GM23338 (cell line): ENCODE measurements at regions not wholly inside any gene's neighbourhood (a gene's known extent, or its start where the extent isn't known, plus 50 kb on each side); places are given as distances from the start of the nearest gene placed in this dataset.

Source experiments
- ATAC-seq: fragments of 200-7000 bp; cut with Tn5 transposase; 3 replicates; pipeline ENCODE4 v1.9.1; 2020
- DNase-seq: peaks from one replicate; pipeline ENCODE4 v3.0.0-alpha.2; 2015; ENCODE audit warnings: low spot score
- H2AFZ ChIP-seq: fragments of 200-600 bp; sonication (generic); 2 replicates; pipeline ENCODE4 v1.8.0; 2016; ENCODE audit warnings: antibody characterized with exemption, mild to moderate bottlenecking, moderate library complexity
- H3F3A ChIP-seq: fragments of 200-600 bp; sonication (generic); replicated peaks from 2 replicates; pipeline ENCODE4 v1.8.0; 2017; ENCODE audit warnings: antibody characterized with exemption, mixed run types, low read depth
- H3K27ac ChIP-seq: fragments of 200-600 bp; sonication (generic); 2 replicates; pipeline ENCODE4 v1.6.1; 2016; ENCODE audit warnings: low read depth
- H3K27me3 ChIP-seq: fragments of 200-600 bp; sonication (generic); 2 replicates; pipeline ENCODE4 v1.8.0; 2016; ENCODE audit warnings: mild to moderate bottlenecking, mixed run types, moderate library complexity; ENCODE audit not compliant: insufficient read depth
- H3K36me3 ChIP-seq: fragments of 200-600 bp; sonication (generic); 2 replicates; pipeline ENCODE4 v1.8.0; 2016; ENCODE audit warnings: mild to moderate bottlenecking; ENCODE audit not compliant: insufficient read depth
- H3K4me1 ChIP-seq: fragments of 200-600 bp; sonication (generic); 2 replicates; pipeline ENCODE4 v1.8.0; 2016; ENCODE audit warnings: mild to moderate bottlenecking, moderate library complexity; ENCODE audit not compliant: insufficient read depth
- H3K4me2 ChIP-seq: fragments of 200-600 bp; sonication (generic); 2 replicates; pipeline ENCODE4 v1.7.1; 2017; ENCODE audit warnings: mixed run types
- H3K4me3 ChIP-seq: fragments of 200-600 bp; sonication (generic); 2 replicates; pipeline ENCODE4 v1.6.1; 2016; ENCODE audit warnings: mixed run types
- H3K79me2 ChIP-seq: fragments of 200-600 bp; sonication (generic); replicated peaks from 2 replicates; pipeline ENCODE4 v1.8.0; 2017; ENCODE audit warnings: mild to moderate bottlenecking; ENCODE audit not compliant: insufficient read depth
- H3K9me2 ChIP-seq: fragments of 200-600 bp; sonication (generic); 2 replicates; pipeline ENCODE4 v1.8.0; 2017; ENCODE audit not compliant: insufficient read depth
- H4K20me1 ChIP-seq: fragments of 200-600 bp; sonication (generic); replicated peaks from 2 replicates; pipeline ENCODE4 v1.8.0; 2017; ENCODE audit warnings: mild to moderate bottlenecking; ENCODE audit not compliant: insufficient read depth
- H3K27ac Mint-ChIP-seq: 2 replicates; pipeline ENCODE4 v1.8.0; 2020; ENCODE audit warnings: inconsistent platforms, mild to moderate bottlenecking, moderate library complexity, mixed read lengths
- H3K27me3 Mint-ChIP-seq: 3 replicates; pipeline ENCODE4 v1.8.0; 2022; ENCODE audit warnings: low read depth, mild to moderate bottlenecking, moderate library complexity, mixed read lengths, inconsistent platforms; ENCODE audit not compliant: insufficient read depth, poor library complexity
- H3K36me3 Mint-ChIP-seq: 3 replicates; pipeline ENCODE4 v1.8.0; 2021; ENCODE audit warnings: low read depth, mild to moderate bottlenecking, inconsistent platforms, moderate library complexity, mixed read lengths
- H3K4me1 Mint-ChIP-seq: 3 replicates; pipeline ENCODE4 v1.8.0; 2020; ENCODE audit warnings: mild to moderate bottlenecking, inconsistent platforms, mixed read lengths
- H3K4me3 Mint-ChIP-seq: 3 replicates; pipeline ENCODE4 v1.8.0; 2021; ENCODE audit warnings: moderate library complexity, mild to moderate bottlenecking, inconsistent platforms, mixed read lengths
- H3K9me3 Mint-ChIP-seq: 3 replicates; pipeline ENCODE4 v1.8.0; 2020; ENCODE audit warnings: moderate library complexity, mild to moderate bottlenecking, inconsistent platforms, mixed read lengths
- CREB1 ChIP-seq: fragments of 250-450 bp; sonication (Bioruptor Pico); IDR thresholded peaks from 2 replicates; pipeline ENCODE4 v1.5.0; 2020; ENCODE audit warnings: low read depth, mild to moderate bottlenecking, moderate library complexity
- ETS1 ChIP-seq: IDR thresholded peaks from 2 replicates; pipeline ENCODE4 v1.6.1; 2016; ENCODE audit warnings: antibody characterized with exemption
- EZH2 ChIP-seq: fragments of 200-600 bp; sonication (generic); IDR thresholded peaks from one replicate; pipeline ENCODE4 v1.8.0; 2017; ENCODE audit warnings: antibody characterized with exemption, mild to moderate bottlenecking, low read depth; ENCODE audit not compliant: unreplicated experiment
- EZH2phosphoT487 ChIP-seq: fragments of 200-600 bp; sonication (generic); IDR thresholded peaks from one replicate; pipeline ENCODE4 v1.8.1; 2018; ENCODE audit warnings: antibody characterized with exemption; ENCODE audit not compliant: unreplicated experiment
- JUNB ChIP-seq: IDR thresholded peaks from one replicate; pipeline ENCODE4 v1.6.1; 2016; ENCODE audit warnings: antibody characterized with exemption; ENCODE audit not compliant: unreplicated experiment
- NANOG ChIP-seq: IDR thresholded peaks from 2 replicates; pipeline ENCODE4 v1.6.1; 2016; ENCODE audit warnings: antibody characterized with exemption, borderline replicate concordance
- POLR2AphosphoS5 ChIP-seq: IDR thresholded peaks from 2 replicates; pipeline ENCODE4 v1.6.1; 2016; ENCODE audit warnings: antibody characterized with exemption, low read depth
- REST ChIP-seq: IDR thresholded peaks from one replicate; pipeline ENCODE4 v1.6.1; 2018; ENCODE audit warnings: antibody characterized with exemption; ENCODE audit not compliant: unreplicated experiment
- STAT1 ChIP-seq: IDR thresholded peaks from one replicate; pipeline ENCODE4 v1.6.1; 2016; ENCODE audit warnings: antibody characterized with exemption; ENCODE audit not compliant: unreplicated experiment
- ZNF114 ChIP-seq: fragments of 250-450 bp; sonication (Bioruptor Pico); IDR thresholded peaks from 2 replicates; pipeline ENCODE4 v1.5.0; 2020; ENCODE audit warnings: mild to moderate bottlenecking, moderate library complexity
- ZNF331 ChIP-seq: fragments of 250-450 bp; sonication (Bioruptor Pico); IDR thresholded peaks from 2 replicates; pipeline ENCODE4 v1.5.0; 2020; ENCODE audit warnings: low read depth, mild to moderate bottlenecking, moderate library complexity
- TF ChIP-seq, protein P1 (sequence below), 2 experiments: fragments of 200-600 bp in 1 of 2; sonication (generic) in 1 of 2; conservative IDR thresholded peaks; 2 replicates each; pipeline versions ENCODE4 v1.5.1 to v1.6.1; 2016 to 2017; ENCODE audit warnings: antibody characterized with exemption in 2 of 2, low read depth in 2 of 2, mild to moderate bottlenecking in 2 of 2, moderate library complexity in 1 of 2
- TF ChIP-seq, protein P2 (sequence below): fragments of 250-450 bp; sonication (Bioruptor Pico); IDR thresholded peaks from 2 replicates; pipeline ENCODE4 v1.5.0; 2020; ENCODE audit warnings: mild to moderate bottlenecking, moderate library complexity

GRCh38 chr2:118678985-118679384 is 168.5 kb downstream of the EN1 start:
- no peak overlapping the region for H3K27ac ChIP-seq
- TF ChIP-seq EZH2phosphoT487 (no peak), ZNF331 (CRISPR knock-in tag) (no peak), ETS1 (no peak), POLR2AphosphoS5 (no peak), STAT1 (no peak), JUNB (no peak), REST (no peak), CREB1 (CRISPR knock-in tag) (no peak), EZH2 (no peak), NANOG (no peak), ZNF114 (CRISPR knock-in tag) (no peak)
- TF ChIP-seq, protein P1, sequence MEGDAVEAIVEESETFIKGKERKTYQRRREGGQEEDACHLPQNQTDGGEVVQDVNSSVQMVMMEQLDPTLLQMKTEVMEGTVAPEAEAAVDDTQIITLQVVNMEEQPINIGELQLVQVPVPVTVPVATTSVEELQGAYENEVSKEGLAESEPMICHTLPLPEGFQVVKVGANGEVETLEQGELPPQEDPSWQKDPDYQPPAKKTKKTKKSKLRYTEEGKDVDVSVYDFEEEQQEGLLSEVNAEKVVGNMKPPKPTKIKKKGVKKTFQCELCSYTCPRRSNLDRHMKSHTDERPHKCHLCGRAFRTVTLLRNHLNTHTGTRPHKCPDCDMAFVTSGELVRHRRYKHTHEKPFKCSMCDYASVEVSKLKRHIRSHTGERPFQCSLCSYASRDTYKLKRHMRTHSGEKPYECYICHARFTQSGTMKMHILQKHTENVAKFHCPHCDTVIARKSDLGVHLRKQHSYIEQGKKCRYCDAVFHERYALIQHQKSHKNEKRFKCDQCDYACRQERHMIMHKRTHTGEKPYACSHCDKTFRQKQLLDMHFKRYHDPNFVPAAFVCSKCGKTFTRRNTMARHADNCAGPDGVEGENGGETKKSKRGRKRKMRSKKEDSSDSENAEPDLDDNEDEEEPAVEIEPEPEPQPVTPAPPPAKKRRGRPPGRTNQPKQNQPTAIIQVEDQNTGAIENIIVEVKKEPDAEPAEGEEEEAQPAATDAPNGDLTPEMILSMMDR (conservative IDR thresholded peaks at IDR 0.05; ENCODE audit: low read depth in 2 of 2), result no peak
- TF ChIP-seq, protein P2, sequence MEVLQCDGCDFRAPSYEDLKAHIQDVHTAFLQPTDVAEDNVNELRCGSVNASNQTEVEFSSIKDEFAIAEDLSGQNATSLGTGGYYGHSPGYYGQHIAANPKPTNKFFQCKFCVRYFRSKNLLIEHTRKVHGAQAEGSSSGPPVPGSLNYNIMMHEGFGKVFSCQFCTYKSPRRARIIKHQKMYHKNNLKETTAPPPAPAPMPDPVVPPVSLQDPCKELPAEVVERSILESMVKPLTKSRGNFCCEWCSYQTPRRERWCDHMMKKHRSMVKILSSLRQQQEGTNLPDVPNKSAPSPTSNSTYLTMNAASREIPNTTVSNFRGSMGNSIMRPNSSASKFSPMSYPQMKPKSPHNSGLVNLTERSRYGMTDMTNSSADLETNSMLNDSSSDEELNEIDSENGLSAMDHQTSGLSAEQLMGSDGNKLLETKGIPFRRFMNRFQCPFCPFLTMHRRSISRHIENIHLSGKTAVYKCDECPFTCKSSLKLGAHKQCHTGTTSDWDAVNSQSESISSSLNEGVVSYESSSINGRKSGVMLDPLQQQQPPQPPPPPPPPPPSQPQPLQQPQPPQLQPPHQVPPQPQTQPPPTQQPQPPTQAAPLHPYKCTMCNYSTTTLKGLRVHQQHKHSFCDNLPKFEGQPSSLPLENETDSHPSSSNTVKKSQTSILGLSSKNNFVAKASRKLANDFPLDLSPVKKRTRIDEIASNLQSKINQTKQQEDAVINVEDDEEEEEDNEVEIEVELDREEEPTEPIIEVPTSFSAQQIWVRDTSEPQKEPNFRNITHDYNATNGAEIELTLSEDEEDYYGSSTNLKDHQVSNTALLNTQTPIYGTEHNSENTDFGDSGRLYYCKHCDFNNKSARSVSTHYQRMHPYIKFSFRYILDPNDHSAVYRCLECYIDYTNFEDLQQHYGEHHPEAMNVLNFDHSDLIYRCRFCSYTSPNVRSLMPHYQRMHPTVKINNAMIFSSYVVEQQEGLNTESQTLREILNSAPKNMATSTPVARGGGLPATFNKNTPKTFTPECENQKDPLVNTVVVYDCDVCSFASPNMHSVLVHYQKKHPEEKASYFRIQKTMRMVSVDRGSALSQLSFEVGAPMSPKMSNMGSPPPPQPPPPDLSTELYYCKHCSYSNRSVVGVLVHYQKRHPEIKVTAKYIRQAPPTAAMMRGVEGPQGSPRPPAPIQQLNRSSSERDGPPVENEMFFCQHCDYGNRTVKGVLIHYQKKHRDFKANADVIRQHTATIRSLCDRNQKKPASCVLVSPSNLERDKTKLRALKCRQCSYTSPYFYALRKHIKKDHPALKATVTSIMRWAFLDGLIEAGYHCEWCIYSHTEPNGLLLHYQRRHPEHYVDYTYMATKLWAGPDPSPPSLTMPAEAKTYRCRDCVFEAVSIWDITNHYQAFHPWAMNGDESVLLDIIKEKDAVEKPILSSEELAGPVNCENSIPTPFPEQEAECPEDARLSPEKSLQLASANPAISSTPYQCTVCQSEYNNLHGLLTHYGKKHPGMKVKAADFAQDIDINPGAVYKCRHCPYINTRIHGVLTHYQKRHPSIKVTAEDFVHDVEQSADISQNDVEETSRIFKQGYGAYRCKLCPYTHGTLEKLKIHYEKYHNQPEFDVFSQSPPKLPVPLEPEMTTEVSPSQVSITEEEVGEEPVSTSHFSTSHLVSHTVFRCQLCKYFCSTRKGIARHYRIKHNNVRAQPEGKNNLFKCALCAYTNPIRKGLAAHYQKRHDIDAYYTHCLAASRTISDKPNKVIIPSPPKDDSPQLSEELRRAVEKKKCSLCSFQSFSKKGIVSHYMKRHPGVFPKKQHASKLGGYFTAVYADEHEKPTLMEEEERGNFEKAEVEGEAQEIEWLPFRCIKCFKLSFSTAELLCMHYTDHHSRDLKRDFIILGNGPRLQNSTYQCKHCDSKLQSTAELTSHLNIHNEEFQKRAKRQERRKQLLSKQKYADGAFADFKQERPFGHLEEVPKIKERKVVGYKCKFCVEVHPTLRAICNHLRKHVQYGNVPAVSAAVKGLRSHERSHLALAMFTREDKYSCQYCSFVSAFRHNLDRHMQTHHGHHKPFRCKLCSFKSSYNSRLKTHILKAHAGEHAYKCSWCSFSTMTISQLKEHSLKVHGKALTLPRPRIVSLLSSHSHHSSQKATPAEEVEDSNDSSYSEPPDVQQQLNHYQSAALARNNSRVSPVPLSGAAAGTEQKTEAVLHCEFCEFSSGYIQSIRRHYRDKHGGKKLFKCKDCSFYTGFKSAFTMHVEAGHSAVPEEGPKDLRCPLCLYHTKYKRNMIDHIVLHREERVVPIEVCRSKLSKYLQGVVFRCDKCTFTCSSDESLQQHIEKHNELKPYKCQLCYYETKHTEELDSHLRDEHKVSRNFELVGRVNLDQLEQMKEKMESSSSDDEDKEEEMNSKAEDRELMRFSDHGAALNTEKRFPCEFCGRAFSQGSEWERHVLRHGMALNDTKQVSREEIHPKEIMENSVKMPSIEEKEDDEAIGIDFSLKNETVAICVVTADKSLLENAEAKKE (CRISPR knock-in tag), result no peak
- DNase-seq (no peak), ATAC-seq (no peak)
- Mint-ChIP-seq H3K4me1 (no peaks in the 10 kb centered on the region), H3K4me3 (no peak overlapping the region), H3K27me3 (peaks cover 5% of the 10 kb centered on the region), H3K27ac (no peak overlapping the region), H3K9me3 (no peaks in the 10 kb centered on the region), H3K36me3 (no peaks in the 10 kb centered on the region)
- H3K27me3 ChIP-seq, result no peaks in the 10 kb centered on the region
- no peaks in the 10 kb centered on the region for H4K20me1 ChIP-seq
- no peaks in the 10 kb centered on the region for H3K4me1 ChIP-seq
- H2AFZ ChIP-seq, result no peak overlapping the region
- H3K36me3 ChIP-seq, result no peaks in the 10 kb centered on the region
- no peaks in the 10 kb centered on the region for H3K79me2 ChIP-seq
- H3F3A ChIP-seq, result no peaks in the 10 kb centered on the region
- H3K4me3 ChIP-seq, result no peak overlapping the region
- no peak overlapping the region for H3K4me2 ChIP-seq
- peaks cover 5% of the 10 kb centered on the region; the same call in 1 of the 2 replicates for H3K9me2 ChIP-seq
